Fibroblast of skin of right biceps (primary cell): ENCODE measurements at regions not wholly inside any gene's neighbourhood (a gene's known extent, or its start where the extent isn't known, plus 50 kb on each side); places are given as distances from the start of the nearest gene placed in this dataset.
A peak's percentile ranks its signal among the peaks of the same experiment; 100 is the strongest.

Experiments
- DNase-seq: peaks from one replicate; pipeline ENCODE4 v3.0.0-alpha.2; 2013

- no peak for DNase-seq
Measured at GRCh38 chr15:46450112-46450809, 815.4 kb downstream of the SQOR start.

- no peak for DNase-seq
Measured at GRCh38 chr15:46450810-46451182, 816.0 kb downstream of the SQOR start.

- DNase-seq, result no peak
Measured at GRCh38 chr15:46452297-46452820, 817.5 kb downstream of the SQOR start.

GRCh38 chr15:46456456-46456855 is 821.6 kb downstream of the SQOR start:
- DNase-seq, result no peak

- no peak for DNase-seq
Measured at GRCh38 chr15:46460431-46461094, 825.7 kb downstream of the SQOR start.

- peak; percentile 39 for DNase-seq
Measured at GRCh38 chr15:46461416-46461815, 826.6 kb downstream of the SQOR start.

- DNase-seq, result no peak
Measured at GRCh38 chr15:46467041-46467440, 832.2 kb downstream of the SQOR start.

GRCh38 chr15:46471096-46471495 is 836.3 kb downstream of the SQOR start:
- DNase-seq, result no peak

- no peak for DNase-seq
Measured at GRCh38 chr15:46489276-46489675, 854.4 kb downstream of the SQOR start.

GRCh38 chr15:46496491-46497115 is 861.8 kb downstream of the SQOR start:
- no peak for DNase-seq

GRCh38 chr15:46502667-46503066 is 867.8 kb downstream of the SQOR start:
- no peak for DNase-seq

- no peak for DNase-seq
Measured at GRCh38 chr15:46518381-46518780, 883.6 kb downstream of the SQOR start.

GRCh38 chr15:46523701-46524100 is 888.9 kb downstream of the SQOR start:
- DNase-seq, result no peak

- DNase-seq, result no peak
Measured at GRCh38 chr15:46525984-46526725, 891.3 kb downstream of the SQOR start.

GRCh38 chr15:46526726-46527110 is 891.9 kb downstream of the SQOR start:
- no peak for DNase-seq

- no peak for DNase-seq
Measured at GRCh38 chr15:46543626-46544025, 908.8 kb downstream of the SQOR start.

- DNase-seq, result no peak
Measured at GRCh38 chr15:46548989-46549388, 914.2 kb downstream of the SQOR start.

- DNase-seq, result no peak
Measured at GRCh38 chr15:46552316-46552715, 917.5 kb downstream of the SQOR start.

- no peak for DNase-seq
Measured at GRCh38 chr15:46555547-46555946, 920.7 kb downstream of the SQOR start.

GRCh38 chr15:46556010-46556409 is 921.2 kb downstream of the SQOR start:
- no peak for DNase-seq

GRCh38 chr15:46556559-46557379 is 921.9 kb downstream of the SQOR start:
- DNase-seq, result no peak

- no peak for DNase-seq
Measured at GRCh38 chr15:46567968-46568367, 933.1 kb downstream of the SQOR start.
